Stimulated activated CD8-positive, alpha-beta memory T cell treated with anti-CD3 and anti-CD28 coated beads, Interleukin-2, amount 100 ng/mL, for 48 hours (primary cell): ENCODE measurements at regions not wholly inside any gene's neighbourhood (a gene's known extent, or its start where the extent isn't known, plus 50 kb on each side); places are given as distances from the start of the nearest gene placed in this dataset.

Experiments used
- DNase-seq, 2 donors: peaks; one replicate each; pipeline ENCODE4 v3.0.0-alpha.2; 2020; ENCODE audit warnings: low read depth in 2 of 2

GRCh38 chr22:49158741-49159564 lies 668.7 kb downstream of the BRD1 start:
- DNase-seq: no peak

GRCh38 chr22:49157529-49158339 lies 669.9 kb downstream of the BRD1 start:
- DNase-seq: no peak

- no peak for DNase-seq
Observed at GRCh38 chr22:49156662-49157285, 670.9 kb downstream of the BRD1 start.

- DNase-seq: no peak
Observed at GRCh38 chr22:49155770-49156580, 671.7 kb downstream of the BRD1 start.

GRCh38 chr22:49155039-49155769 lies 672.5 kb downstream of the BRD1 start:
- DNase-seq: no peak

- no peak for DNase-seq
Observed at GRCh38 chr22:49154433-49154832, 673.2 kb downstream of the BRD1 start.

GRCh38 chr22:49153921-49154320 lies 673.8 kb downstream of the BRD1 start:
- no peak for DNase-seq

- no peak for DNase-seq
Observed at GRCh38 chr22:49152939-49153770, 674.5 kb downstream of the BRD1 start.

GRCh38 chr22:49152127-49152938 lies 675.3 kb downstream of the BRD1 start:
- DNase-seq: no peak

- no peak for DNase-seq
Observed at GRCh38 chr22:49151256-49152126, 676.2 kb downstream of the BRD1 start.

- DNase-seq: no peak
Observed at GRCh38 chr22:49150801-49151221, 676.9 kb downstream of the BRD1 start.

- DNase-seq: no peak
Observed at GRCh38 chr22:49149721-49150608, 677.7 kb downstream of the BRD1 start.

- no peak for DNase-seq
Observed at GRCh38 chr22:49148895-49149418, 678.7 kb downstream of the BRD1 start.

- no peak for DNase-seq
Observed at GRCh38 chr22:49147617-49148175, 680.0 kb downstream of the BRD1 start.

GRCh38 chr22:49147171-49147570 lies 680.5 kb downstream of the BRD1 start:
- DNase-seq: no peak

- DNase-seq: no peak
Observed at GRCh38 chr22:49146511-49146910, 681.2 kb downstream of the BRD1 start.

GRCh38 chr22:49143812-49144211 lies 683.9 kb downstream of the BRD1 start:
- no peak for DNase-seq
